GM19328 (cell line): ENCODE measurements at regions not wholly inside any gene's neighbourhood (a gene's known extent, or its start where the extent isn't known, plus 50 kb on each side); places are given as distances from the start of the nearest gene placed in this dataset.

Experiments used
- ATAC-seq: cut with Tn5 transposase; IDR thresholded peaks from one replicate; pipeline ENCODE4 v1.9.1; 2021; ENCODE audit warnings: mild to moderate bottlenecking, moderate library complexity; ENCODE audit not compliant: unreplicated experiment

DNA sequence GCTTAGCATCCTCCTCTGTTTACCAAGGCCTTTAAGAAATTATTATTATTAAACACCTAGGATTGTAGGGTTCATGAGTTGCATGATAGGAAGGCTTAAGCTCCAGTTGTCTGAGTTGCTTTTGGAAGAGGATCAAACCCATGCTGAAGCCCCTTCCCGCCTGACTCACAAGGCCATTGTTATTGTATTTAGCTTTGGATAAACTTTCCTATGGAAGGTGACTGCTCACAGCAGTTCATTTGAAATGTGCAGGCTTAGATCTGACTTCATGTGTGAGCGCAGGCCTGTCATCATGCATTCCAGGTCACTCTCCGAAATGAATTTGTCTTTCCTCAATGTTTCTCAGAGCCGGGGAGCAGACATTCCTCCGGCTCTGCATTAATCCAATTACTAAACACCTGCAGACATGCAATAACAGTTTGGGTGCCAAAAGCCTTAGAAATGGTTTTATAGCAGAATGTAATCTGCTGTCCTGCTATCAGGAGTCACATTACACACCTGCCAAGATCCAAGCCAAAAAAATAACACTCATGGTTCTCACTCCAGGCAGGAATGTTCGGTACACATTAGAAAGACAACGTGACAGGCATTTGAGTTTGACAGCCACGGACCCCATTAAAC lies 119.9 kb downstream of the OSR1 start:
- no peak for ATAC-seq

GRCh38 chr2:19235308-19235707 lies 123.1 kb downstream of the OSR1 start:
- ATAC-seq = no peak

GRCh38 chr2:19232312-19232711 lies 126.1 kb downstream of the OSR1 start:
- no peak for ATAC-seq

DNA sequence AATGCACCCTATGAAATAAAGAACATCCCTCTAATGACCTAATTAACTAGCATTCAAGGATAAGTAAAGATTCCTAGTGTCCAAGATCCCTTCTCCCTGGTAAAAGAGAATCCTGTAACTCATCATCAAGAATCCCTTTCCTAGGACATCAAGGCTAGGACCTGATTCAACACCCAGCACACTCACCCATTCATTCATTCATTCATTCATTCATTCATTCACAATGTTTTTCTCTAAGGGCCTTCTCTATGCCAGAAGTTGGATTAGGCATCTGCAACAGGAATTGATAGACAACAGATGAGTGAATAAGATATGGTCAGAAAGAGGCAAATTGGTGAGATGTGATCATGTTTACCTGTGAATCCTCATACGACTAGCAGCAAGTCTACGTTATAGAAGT lies 126.8 kb downstream of the OSR1 start:
- no peak for ATAC-seq

DNA sequence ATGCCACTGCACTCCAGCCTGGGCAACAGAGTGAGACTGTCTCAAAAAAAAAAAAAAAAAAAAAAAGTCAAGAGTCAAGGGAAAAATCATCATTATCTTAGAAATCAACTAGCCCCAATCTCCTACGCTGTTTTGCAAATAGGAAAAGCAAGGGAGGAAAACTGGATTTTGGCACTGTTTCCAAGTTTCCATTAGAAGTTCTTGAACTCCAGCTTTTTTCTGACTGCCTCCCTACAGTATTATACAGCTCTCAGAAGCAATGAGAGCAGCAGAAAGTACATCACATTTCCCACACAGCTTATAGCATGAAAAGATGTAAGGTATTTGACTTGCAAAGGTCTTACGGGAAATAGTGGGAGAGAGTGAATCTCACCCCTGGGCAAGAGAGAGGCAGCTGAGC lies 127.8 kb downstream of the OSR1 start:
- no peak for ATAC-seq

- no peak for ATAC-seq
Observed at GRCh38 chr2:19228715-19229114, 129.7 kb downstream of the OSR1 start.

DNA sequence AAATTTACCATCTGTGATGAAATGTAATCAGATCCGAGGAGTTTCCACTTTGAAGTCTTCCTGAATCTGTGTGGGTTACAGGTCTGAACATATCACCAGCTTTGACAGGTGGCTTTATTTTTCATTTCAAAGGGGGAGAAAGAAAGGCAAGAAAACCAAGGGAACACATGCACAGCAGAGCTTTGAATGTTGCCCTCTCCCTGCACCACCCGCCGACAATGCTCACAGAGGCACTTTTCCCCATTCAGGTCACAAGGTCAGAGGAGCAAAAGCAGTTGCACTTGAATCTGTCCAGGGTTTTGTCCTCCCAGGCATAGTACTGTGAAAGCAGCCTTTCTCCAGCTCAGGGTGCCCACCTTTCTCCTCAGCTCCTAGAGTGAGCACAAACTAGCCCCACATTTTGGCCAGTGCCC lies 130.2 kb downstream of the OSR1 start:
- no peak for ATAC-seq

DNA sequence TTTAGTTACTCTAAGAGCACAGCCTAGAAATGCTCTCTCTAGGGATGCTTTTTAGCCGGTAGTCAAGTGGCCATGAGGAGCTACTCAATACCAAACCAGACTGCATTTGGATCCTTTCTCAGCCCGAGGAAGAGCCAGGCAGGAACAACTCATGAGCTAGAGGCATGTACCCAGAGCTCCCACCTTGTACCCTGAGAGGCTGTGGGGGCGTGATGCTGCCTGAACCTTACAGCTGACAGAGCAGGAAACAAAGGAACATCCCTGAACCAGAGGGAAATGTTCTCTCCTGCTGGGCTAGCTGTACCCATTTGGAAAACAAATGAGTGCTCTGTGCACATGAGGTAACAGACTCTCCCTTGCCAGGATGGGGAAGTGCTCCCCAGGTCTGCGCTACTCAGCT lies 131.6 kb downstream of the OSR1 start:
- no peak for ATAC-seq

- no peak for ATAC-seq
Observed at GRCh38 chr2:19226386-19226785, 132.0 kb downstream of the OSR1 start.

DNA sequence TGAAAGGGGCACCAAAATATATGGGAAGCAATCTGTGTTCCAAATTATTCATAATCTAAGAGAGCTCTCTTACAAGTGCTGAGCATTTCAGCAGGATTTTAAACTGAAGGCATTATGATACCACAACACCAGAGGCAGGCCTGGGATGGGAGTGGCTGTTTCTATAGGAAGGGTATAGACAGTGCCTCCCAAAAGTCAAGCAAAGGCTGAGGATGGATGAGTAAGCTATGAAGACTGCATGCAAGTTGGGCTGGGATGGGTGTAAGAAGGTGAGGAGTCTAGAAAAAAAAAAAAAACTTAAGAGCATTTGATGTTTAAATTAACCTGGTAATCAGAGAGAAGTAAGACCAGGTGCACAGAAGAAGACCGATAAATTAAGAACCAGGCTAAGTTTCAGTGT lies 132.5 kb downstream of the OSR1 start:
- no peak for ATAC-seq

DNA sequence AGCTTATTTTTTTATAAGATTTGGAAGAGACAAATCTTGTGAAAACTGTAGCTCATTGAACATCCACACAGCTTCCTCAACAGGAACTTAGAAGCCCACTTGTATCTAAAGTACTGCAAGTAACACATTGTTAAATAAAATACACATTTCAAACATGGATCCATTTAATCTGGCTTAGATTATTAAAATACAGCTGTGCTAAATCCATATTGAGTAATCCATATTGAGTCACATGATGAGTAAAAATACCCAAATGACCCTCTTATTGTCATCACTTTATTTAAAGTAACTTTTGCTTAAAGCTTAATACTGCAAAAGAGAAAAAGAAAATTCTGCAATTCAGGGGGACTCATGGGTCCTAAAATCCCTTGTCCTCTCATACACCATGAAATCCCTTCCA lies 133.3 kb downstream of the OSR1 start:
- no peak for ATAC-seq

DNA sequence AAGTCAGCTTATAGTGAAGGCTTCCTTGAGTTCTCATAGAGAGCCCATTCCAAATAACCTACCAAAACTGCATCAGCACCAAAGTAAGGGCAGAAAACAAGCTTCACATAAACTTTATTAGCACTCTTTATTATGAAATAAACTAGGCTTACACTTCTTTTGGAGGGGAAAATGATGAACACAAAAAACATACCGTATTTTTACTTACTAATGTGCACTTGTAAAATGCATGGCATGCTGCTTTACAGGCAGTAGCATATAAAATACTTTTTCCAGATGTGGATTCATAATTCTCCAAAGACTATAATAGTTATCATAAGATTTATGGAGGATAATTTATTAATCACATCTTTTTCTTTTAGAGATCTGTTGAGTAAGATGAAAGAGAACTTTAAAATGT lies 133.9 kb downstream of the OSR1 start:
- ATAC-seq = no peak

GRCh38 chr2:19224011-19224410 lies 134.4 kb downstream of the OSR1 start:
- ATAC-seq = no peak

DNA sequence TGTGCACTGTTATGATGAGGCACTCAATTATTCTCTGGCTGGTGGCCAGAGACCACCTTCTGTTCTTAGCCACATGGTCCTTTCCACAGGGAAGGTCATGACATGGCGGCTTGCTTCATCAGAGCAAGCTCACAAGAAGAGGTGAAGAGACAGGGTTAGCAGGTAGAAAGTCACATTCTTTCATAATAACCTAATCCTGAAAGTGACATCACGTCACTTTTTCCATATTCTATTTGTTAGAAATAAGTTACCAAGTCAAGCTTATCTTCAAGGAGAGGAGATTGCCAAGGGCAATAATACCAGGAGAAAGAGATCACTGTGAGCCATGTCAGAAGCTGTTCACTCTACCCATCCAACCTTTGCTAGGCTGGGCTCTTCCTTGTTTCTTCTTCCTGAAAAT lies 139.4 kb downstream of the OSR1 start:
- no peak for ATAC-seq

GRCh38 chr2:19218166-19218565 lies 140.3 kb downstream of the OSR1 start:
- ATAC-seq = no peak

DNA sequence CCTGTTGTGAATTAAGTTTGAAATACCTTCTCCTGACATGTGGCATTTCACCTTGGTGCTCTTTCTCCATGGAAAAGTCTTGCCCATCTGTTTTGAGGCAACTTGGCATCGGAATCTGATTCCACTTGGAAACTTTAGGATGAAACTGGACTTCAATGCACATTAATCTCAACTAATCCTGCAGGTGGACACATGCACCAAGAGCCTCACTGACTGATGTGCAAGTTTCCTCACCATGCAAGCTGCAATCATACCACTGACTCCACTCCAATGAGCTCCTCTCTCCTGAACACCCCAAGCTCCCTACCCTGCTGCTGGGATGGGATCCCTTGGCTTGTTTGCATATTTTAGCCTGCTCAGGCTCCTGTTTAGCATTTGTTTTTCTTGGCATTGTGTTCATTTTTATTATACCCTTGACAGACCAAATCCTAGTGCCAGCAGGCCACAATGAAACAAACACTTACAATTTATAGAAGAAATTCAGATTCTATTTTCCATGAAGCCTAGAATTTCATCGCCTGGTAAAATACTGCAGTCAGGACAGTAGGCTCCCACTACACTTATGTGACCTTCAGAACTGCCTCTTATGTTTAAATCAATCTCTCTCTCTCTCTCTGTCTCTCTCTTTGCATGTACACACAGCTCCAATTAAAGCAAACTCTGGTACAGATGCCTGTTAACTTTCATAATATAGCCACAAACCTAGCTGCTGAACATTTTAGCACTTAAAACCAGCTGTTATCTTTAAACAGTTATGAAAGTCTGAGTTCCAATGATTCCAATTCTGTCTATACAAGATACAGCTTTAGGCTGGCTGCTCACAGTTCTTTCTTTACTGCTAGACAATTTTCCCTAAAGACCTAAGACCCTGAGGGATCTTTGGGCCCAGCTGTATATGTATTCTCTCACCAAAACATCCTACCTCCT lies 141.5 kb downstream of the OSR1 start:
- ATAC-seq = no peak

DNA sequence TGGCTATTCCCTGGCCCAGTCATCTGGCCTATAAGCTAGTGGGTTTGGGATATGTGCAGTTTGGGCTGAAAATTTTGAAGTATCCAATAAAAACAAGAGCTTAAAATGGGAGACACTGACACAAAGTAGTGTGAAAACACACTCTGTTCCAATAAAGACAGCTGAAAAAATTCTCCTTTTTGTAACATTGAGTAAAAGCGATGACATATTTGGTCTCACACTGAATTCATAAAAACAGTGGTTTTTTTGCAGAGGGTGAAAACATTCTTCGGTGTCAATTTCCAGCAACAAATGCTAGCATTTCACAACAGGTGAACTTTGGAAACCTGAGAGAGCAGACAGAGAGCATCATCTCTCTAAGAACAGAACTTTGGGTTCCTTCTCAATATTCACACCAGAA lies 142.2 kb downstream of the OSR1 start:
- ATAC-seq = no peak

GRCh38 chr2:19214682-19215391 lies 143.6 kb downstream of the OSR1 start:
- ATAC-seq = no peak

- no peak for ATAC-seq
Observed at GRCh38 chr2:19209575-19210341, 148.7 kb downstream of the OSR1 start.

DNA sequence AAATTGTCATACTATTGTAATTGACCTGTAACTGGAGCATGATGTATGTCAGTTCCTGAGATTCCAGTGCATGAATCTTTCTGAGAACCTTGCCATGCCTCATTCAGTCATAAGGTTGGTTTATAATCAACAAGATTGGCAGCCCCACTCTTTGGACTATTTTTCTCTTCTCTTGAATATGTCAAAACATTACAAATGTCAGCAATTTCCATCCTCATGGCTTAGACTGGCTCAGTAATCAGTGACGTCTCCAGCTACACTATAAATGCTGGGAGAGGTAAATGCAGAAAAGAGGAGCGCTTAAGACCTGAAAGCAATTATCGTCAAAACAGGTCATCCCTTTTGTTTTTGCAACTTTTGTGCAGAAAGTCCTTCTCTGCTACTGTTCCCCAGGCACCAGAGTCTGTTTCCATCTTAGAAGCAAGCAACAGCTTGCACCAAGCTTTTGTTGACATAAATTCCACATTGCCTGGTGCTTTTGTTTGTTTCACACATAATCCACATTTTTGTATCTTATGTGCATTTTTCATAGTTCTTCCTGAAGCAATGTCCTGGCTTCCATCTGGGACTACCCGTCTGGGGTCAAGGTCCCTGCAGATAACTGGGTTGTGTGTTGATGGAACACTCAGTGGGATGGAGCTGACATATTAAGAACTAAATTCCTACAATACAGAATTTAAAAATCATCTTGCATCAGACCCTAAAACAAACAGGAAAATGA lies 149.8 kb downstream of the OSR1 start:
- no peak for ATAC-seq
